ENCODE measurements at regions not wholly inside any gene's neighbourhood (a gene's known extent, or its start where the extent isn't known, plus 50 kb on each side); places are given as distances from the start of the nearest gene placed in this dataset.

GRCh38 chr2:16185801-16186272 is 245.5 kb downstream of the MYCN start:
- TF ChIP-seq KDM1A (IDR thresholded peaks at IDR 0.05; ENCODE audit: borderline replicate concordance, low read length) (no peak), ZNF274 (IDR thresholded peaks at IDR 0.05; ENCODE audit: borderline replicate concordance, extremely low read depth, low read length) (no peak), EGR1 (IDR thresholded peaks at IDR 0.05; ENCODE audit: borderline replicate concordance, low read depth, low read length) (no peak), BACH1 (IDR thresholded peaks at IDR 0.05; ENCODE audit: low read length) (no peak), POLR2AphosphoS5 (IDR thresholded peaks at IDR 0.05; ENCODE audit: low read depth, low read length) (no peak), EP300 (IDR thresholded peaks at IDR 0.05; ENCODE audit: borderline replicate concordance in 1 of 2, low read depth in 2 of 2, low read length in 2 of 2) (no peak), TEAD4 (IDR thresholded peaks at IDR 0.05; ENCODE audit: low read depth, low read length) (no peak)
- TF ChIP-seq, protein P1, sequence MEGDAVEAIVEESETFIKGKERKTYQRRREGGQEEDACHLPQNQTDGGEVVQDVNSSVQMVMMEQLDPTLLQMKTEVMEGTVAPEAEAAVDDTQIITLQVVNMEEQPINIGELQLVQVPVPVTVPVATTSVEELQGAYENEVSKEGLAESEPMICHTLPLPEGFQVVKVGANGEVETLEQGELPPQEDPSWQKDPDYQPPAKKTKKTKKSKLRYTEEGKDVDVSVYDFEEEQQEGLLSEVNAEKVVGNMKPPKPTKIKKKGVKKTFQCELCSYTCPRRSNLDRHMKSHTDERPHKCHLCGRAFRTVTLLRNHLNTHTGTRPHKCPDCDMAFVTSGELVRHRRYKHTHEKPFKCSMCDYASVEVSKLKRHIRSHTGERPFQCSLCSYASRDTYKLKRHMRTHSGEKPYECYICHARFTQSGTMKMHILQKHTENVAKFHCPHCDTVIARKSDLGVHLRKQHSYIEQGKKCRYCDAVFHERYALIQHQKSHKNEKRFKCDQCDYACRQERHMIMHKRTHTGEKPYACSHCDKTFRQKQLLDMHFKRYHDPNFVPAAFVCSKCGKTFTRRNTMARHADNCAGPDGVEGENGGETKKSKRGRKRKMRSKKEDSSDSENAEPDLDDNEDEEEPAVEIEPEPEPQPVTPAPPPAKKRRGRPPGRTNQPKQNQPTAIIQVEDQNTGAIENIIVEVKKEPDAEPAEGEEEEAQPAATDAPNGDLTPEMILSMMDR (IDR thresholded peaks at IDR 0.05; ENCODE audit: control extremely low read depth in 1 of 3, insufficient read depth in 1 of 3, low read depth in 1 of 3, low read length in 3 of 3): no peak

All from H1 (cell line).